ENCODE measurements at regions not wholly inside any gene's neighbourhood (a gene's known extent, or its start where the extent isn't known, plus 50 kb on each side); places are given as distances from the start of the nearest gene placed in this dataset.

DNA sequence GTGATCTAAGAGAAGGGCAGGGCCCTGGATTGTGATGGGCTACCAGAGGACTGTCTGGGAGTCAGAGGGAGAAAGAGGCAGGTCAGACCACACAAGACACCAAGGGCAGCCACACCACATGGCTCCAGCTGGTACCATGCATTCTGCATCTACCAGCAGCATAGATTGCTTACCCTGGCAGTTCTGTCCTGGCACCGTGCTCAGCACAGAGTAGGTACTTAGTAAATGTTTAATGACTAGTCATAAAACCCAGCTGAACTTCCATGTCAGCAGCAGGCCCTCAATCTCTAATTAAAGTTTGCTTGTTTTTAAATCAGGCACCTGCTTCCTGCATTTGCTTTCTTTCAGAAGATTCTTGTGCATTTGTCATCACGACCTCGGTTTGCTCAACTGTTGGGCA is 77.3 kb upstream of the ATP2B2 start:
- TF ChIP-seq POLR2A (IDR thresholded peaks at IDR 0.05) = no peak
- TF ChIP-seq CTCF (IDR thresholded peaks at IDR 0.05) = no peak
- no peak for TF ChIP-seq POLR2AphosphoS5 (IDR thresholded peaks at IDR 0.05)
